ENCODE measurements at regions not wholly inside any gene's neighbourhood (a gene's known extent, or its start where the extent isn't known, plus 50 kb on each side); places are given as distances from the start of the nearest gene placed in this dataset.

DNA sequence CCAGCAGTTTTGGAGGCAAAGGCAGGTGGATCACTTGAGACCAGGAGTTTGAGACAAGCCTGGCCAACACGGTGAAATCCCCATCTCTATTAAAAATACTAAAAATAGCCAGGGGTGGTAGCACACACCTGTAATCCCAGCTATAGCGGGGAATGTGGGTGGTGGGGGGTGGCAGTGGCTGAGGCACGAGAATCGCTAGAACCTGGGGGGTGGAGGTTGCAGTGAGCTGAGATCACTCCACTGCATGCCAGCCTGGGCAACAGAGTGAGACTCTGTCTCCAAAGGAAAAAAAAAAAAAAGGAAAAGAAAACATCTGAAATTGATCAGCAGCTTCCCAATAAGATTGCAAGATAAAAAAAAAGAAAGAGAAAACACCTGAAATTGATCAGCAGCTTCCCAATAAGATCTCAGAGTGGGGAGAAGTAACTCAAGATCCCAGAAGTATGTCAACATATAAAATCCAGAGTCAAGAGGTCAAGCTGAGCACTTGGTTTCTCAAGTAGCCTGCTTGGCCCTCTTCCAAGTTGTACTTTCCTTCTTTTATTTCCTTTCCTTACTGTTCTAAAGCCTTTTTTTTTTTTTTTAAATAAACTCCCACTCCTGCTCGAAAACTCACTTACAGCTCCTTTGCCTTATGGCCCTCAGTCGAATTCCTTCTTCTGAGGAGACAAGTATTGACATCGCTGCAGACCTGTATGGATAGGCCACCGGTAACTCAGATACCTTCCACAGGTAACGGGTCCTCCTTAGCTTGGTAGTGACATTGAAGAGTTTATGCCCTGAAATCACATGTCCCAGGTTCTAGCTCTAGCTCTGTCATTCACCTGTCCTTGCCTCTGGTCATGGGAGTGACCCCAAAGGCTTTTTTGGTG is 368.5 kb upstream of the SYNCRIP start:
- TF ChIP-seq TEAD4 (IDR thresholded peaks at IDR 0.05) (no peak), ZBTB7A (IDR thresholded peaks at IDR 0.05; ENCODE audit: low read depth) (no peak), RAD21 (IDR thresholded peaks at IDR 0.05; ENCODE audit: low read depth) (no peak), EP300 (IDR thresholded peaks at IDR 0.05; ENCODE audit: borderline replicate concordance) (no peak), YY1 (IDR thresholded peaks at IDR 0.05; ENCODE audit: low read depth) (no peak), CEBPB (IDR thresholded peaks at IDR 0.05) (no peak), TAF1 (IDR thresholded peaks at IDR 0.05; ENCODE audit: low read depth) (no peak), REST (IDR thresholded peaks at IDR 0.05; ENCODE audit: low read depth) (no peak), TCF12 (IDR thresholded peaks at IDR 0.05; ENCODE audit: low read depth) (no peak), MAX (IDR thresholded peaks at IDR 0.05) (no peak)
